Hematopoietic multipotent progenitor cell treated with erythropoietin and hydrocortisone succinate and interleukin-3 and kit ligand, for 8 days (in vitro differentiated cells): ENCODE measurements at regions not wholly inside any gene's neighbourhood (a gene's known extent, or its start where the extent isn't known, plus 50 kb on each side); places are given as distances from the start of the nearest gene placed in this dataset.
A peak's percentile ranks its signal among the peaks of the same experiment; 100 is the strongest.
"Not testable (repeated sequence)": the region's sequence is repeated elsewhere in the genome, so short reads cannot be mapped to it uniquely, and the experiment has no call there.

Experiments
- DNase-seq: peaks from one replicate; pipeline ENCODE4 v3.0.0-alpha.2; 2015

DNA sequence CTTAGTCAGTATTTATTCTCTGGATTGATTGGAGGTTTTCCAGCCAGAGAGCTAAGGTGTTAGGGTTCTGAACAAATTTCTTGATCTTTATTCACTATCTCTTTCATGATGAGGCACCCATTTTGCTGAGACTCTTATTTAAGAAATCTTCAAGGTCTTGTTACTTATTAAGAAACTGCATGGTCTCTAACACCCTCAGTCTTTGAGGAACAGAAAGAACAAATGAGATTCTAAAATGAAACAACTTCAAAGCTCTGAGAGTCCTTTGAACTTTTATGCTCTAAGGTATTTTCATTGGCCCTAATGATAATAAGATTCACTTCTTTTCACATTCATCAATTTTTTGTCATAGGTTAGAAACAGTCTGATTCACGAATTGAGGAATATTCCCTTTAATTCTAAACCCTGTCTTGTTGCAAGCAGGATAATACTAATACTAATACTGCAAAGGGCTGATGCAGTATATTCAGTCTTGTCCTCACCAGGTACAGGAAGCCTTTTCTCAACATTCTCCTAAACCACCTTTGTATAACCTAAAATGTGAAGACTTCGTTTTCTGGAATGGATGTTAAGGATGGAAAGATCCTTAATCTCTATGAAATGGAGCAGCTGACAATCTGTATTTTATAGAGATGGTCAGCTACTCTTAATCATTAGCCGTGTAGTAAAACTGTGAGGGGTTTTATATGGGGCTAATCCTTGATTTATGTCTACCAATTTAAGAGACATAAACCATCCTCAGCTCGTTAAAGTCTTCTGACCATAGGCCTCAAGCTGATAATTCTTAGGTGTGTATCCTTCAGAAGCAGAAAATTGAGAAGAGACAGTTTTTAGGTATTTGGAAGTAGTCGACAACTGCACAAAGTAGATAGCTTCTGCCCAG is 198.3 kb downstream of the OTOL1 start:
- no peak for DNase-seq

DNA sequence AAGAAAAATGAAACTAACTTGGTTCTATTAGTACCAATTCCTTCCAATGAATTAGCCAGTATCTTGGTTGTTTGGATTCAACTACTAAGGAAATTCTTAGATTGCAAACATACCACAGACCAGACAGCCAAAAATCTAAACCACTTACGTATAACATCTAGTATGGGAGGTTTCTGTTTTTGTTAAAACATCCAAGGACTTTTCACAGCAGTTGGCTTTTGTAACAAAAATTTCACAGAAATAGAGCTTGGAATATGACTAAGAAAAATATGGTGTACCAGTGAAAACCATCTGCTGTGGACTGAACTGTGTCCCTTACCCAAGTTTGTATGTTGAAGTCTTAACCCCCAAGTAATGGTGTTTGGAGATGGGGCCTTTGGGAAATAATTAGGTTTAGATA is 199.2 kb downstream of the OTOL1 start:
- no peak for DNase-seq

DNA sequence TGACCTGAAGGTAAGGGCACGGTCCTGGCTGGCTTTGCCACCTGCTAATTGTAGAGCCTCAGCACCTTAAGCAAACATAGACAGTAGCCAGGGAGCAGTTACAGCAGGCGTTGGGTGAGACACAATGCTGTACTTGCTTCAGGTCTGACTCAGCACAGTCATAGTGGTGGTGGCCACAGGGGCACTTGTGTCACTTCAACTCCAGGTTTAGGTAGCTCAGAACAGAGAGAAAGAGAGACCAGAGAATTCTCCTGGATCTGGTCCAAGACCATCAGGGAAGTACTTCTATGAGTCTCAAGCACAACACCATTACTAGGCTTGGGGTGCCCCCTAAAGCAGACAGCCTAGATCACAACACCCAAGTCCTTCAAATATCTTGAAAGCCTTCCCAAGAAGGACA is 204.4 kb downstream of the OTOL1 start:
- no peak for DNase-seq

DNA sequence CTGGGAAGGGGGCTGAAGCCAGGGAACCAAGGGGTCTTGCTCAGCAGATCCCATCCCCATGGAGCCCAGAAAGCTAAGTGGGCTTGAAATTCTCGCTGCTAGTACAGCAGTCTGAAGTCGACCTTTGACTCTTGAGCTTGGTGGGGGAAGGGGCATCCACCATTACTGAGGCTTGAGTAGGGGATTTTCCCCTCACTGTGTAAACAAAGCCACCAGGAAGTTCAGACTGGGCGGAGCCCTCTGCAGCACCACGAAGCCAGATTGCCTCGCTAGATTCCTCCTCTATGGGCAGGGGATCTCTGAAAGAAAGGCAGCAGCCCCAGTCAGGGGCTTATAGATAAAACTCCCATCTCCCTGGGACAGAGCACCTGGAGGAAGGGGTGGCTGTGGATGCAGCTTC is 210.6 kb downstream of the OTOL1 start:
- DNase-seq, result not testable (repeated sequence)

DNA sequence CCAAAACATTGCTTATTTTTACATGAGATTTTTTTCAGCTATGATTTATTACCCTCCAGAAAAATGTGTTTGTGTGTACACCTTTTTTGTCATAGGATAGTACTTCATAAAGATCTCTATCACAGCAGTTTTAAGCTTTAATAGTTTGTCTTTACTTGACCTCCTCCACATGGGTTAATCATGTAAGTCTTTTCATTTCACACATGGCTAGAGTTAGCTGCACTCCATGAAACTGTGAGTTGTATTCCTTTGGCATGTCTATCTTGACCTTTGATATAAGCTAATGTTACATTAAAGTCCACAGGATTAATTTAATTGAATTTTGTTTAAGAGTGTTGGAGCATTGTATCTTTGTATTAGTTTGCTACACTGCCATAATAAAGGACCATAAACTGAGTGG is 217.1 kb downstream of the OTOL1 start:
- DNase-seq, result no peak

DNA sequence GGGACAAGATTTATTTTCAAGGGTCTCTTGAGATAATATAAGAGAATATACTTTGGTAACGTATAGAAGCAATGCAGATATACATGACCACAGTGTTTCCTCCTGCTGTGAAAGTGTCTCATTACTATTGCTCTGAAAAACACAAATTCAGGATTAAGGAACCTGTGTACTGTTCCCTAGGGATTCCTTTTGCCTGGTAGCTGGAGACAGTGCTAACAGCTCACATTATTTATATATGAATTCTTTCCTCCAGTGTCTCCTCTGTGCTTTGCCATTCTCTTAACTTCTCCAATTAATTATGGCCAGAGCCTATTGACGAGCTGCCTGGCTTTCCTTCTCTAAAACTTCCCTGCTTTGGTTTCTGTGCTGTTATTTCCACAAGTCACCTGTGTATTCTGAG is 235.4 kb downstream of the OTOL1 start:
- no peak for DNase-seq

DNA sequence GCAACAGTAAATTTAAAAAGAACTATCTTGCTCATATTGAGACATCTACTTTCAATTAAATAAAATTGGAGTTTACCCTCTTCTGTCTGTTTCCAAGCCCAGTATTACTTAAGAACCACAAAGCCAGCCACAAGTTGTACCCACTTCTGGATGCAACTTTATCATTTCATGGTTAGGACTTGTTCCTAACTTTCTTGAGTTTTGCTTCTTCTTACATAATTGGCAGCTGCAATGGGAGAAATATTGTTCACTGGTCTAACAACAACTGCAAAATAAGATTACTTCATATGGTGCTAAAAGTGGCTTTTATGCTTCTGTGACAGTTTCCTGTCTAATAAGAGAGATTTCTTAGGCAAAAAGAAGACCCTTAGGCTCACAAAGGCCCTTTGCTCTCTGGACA is 240.6 kb downstream of the OTOL1 start:
- DNase-seq, result peak; percentile 15

DNA sequence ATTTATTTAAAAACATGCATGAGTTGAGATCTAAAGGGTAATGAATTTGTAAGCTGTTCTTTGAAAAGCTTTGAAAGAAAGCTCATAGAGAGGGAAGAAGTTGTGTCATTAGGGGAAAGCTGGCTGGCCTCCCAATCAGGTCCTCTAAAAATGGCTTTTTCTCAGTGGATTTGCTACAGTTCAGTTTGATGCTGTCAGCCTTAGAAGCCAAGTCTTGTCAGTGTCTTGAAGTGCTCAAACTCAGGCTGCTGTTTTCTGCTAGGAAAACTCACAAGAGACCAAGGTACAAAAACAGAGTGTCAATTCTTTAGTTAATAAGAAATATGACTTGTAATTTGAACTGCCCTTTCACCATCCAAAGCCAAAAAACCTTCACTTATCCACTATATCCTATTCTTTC is 243.8 kb downstream of the OTOL1 start:
- no peak for DNase-seq

DNA sequence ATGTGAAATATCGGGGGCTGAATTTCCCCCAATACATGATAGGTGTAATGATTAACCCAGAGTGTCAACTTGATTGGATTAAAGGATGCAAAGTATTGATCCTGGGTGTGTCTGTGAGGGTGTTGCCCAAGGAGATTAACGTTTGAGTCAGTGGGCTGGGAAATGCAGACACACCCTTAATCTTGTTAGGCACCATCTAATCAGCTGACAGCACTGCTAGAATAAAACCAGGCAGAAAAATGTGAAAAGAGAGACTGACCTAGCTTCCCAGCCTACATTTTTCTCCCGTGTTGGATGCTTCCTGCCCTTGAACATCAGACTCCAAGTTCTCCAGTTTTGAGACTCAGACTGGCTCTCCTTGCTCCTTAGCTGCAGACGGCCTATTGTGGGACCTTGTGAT is 247.8 kb downstream of the OTOL1 start:
- DNase-seq, result no peak

DNA sequence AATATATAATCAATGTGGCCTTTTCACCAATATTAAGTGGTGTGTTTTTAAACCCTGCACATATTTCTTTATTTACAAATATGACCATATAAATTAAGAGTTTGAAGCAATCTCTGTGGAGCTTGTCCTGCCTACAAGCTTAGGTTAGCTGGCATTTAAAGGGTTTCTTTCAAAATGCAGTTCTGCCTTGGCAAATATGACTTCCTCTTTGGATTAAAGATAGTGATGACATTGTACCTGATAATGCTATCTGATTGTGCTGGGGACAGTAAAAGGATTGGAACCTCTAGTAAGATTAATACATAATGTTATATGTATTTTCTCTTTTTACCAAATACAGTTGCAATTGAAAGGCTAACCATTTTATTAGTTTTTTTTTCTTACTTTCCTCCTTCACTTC is 249.1 kb downstream of the OTOL1 start:
- peak; percentile 6 for DNase-seq

DNA sequence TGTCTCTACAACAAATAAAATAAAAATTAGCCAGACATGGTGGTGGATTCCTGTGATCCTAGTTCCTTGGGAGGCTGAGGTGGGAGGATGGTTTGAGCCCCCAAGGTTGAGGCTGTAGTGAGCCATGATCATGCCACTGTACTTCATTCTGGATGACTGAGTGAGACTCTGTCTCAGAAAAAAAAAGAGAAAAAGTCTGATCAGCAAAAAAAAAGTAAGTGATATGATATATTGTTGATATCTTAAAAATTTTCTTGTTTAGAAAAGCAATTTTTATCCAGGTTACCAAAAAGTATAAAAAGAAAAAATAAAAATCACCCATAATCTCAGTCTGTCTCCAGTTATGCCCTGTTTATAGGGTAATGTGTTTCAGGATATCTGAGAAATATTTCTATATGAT is 251.4 kb downstream of the OTOL1 start:
- DNase-seq, result no peak

DNA sequence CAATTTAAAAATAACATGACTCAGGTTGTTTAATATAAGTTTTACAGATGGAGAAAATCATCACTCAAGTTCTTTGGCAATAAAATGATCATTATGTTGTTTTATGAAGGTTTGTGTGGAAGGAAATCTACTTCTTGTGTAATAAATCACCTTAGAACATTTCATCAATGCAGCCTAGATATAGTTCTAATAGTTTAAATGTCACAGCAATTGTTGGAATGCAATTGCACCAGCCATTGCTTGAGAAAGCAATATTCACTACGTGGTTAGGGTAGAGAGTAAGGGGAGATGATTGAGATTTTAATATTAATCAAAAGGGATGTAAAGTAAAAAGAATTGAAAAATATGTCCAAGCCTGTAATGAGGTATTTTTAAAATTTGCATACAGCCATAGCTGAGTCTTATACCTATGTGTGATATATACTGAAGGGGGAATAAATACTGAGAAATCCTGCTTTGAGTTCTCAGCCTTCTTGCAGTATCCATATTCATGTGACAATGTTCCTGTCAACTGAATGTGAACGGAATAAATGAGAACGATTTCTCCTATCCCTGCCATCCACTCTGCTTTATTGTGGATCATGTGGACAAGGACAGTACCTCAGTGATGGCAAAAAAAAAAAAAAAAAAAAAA is 257.9 kb downstream of the OTOL1 start:
- DNase-seq, result no peak

DNA sequence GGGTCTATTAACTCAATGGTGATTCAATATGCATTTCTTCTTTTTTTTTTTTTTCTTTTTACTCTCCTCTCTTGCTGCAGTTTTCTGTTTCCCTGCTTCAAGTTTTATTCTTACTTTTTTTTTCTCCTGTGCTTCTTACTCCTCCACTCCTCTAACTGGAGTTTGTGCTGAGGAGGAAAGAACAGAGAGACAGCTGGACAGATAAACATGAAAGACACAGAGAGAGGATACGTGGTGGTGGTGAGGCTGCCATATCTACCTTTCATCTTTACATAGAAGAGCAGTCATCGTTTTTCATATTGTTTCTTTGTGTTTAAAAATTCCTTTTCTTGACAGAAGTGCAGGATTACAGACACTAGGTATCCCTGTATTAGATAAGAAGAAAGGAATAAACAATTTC is 262.8 kb downstream of the OTOL1 start:
- no peak for DNase-seq

DNA sequence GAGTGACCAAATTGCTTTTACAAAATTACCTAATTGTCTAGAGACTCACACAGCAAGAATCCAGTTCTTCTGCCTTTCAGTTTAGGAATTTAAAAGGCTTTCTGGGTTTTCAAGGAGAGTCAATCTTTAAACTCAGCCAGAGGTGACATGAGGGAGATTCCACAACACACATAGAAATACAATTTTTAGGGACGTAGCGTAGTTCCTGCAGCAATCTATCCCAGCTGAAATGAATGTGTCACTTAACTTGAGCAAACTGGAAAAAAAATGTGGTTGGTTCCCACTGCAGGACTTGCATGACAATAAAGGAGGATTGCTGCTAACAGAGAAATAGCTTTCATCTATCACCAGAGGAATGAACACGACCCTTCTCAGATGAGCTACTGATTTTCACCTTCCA is 269.7 kb downstream of the OTOL1 start:
- DNase-seq, result no peak

DNA sequence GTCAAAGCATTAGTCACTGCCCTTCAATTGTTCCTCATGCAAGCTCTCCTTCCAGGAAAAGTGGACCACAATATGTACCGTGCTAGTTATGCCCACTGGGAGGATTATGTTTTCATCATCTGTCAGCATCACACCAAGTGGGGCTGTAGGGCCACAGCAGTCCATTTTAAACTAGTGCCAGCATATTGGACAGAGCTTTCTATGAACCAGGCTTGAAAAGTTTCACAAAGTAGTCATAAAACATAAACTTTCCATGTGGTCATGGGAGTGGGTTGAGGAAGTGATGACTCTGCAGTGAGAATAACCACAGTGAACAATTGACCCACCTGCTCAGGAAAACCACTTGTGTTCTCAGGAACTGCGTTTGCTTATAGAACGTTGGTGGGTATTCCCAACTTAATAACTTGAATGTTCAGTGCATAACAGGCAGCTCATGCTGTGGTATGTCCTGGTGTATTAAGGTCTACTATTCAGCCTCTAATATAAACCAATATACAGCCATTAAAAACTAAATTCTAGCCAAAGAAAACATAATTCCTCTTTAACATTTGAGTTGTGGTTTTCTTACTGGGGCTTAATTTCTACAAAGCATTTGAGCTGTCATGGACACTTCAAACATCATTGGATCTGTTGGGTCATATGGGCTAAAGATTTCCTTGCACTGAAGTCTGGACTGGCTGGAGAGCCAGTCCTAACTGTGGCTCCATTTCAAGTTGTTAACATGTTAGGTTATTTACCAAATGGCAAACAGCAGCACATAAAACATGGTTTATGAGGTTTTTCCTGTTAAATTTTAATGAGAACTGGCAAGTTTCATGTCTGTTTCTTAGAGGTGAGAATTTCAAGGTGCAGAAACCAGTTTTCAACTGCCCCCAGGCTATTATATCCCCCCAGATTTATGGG is 274.1 kb downstream of the OTOL1 start:
- peak; percentile 4 for DNase-seq

DNA sequence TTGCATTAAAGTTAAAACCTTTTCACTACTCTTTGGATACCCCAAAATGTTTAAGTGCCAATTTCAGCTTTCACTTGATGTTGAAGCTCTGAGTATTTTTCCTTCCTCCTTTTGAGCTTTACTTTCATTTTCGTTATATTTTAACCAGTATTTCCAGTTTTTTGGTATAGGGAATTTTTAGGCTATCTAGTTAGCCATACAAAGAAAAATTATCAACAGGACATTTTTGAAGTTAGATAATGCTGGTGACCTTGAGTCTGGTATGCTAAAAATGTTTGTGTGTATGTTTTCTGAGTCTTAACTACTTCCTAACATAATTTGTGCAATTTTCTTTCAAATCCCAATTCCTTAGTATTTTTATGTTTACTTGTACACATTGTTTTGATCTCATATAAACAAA is 284.8 kb downstream of the OTOL1 start:
- DNase-seq, result no peak

DNA sequence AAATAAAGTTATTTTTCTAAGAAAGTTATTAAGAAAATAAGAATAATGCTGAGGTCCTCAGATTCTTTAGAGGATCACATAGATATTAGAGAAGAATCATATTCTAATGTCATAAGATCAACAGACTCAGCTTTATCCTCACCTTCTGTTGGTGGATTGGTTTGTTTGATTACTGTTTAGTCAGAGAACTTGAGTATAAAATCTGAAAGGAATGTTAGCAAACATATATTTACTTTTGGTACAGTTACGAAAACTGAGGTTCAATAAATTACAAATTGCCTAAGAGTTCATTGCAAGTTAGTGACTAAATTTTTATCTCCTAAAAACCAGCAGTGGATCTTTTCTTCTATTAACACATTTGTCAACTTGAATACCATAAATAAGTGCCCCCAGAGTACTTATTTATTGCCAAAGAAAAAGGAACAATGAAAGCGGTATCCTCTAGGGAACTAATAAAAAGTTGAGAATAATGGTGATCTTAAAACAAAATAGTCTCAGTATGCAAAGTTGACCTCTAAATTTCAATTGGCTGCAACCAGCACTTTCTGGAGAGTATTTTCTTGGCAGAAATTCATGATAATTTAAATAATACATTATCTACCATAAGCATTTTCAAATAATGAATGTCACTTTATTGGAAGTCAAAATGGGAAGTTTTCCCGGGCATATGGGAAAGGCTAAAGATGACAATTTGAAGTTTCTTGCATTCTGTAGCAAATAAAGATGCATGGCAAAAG is 296.8 kb downstream of the OTOL1 start:
- DNase-seq, result no peak

DNA sequence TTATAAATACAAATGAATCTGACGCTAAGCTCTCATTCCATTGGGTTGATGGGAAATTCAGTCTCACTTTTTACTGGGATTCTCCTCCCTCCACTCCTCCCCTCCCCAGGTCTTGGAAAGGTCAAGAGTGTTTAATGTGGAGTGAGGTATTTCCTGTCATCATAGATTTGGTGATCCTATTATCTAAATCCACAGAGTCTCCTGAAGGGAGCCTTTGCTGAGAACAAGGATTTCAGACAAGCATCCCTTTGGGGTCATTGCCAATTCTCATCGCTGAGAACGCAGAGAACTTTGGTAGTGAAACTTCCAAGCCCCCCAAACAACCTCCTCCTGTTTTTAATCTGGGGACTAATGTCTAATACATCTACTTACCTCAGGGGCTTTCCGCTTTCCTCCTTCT is 297.9 kb downstream of the OTOL1 start:
- no peak for DNase-seq

DNA sequence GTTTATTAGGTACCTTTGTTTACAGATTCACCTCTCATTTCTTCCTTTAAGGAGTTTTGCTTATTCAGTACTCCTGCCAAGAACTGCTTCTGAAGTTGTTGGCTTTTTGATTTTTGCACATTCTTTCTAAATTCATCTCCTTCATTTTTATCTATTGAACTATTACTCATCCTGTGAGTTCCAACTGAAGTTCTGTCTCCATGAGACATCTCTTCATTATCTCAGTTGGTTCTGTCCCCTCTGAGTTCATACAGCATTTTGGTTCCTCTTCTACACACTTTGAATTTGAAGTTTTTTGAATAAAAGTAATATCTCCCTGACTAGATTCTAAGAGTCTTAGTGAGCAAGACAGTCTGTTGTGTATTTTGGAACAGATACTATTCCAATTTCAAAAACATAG is 299.7 kb downstream of the OTOL1 start:
- no peak for DNase-seq

DNA sequence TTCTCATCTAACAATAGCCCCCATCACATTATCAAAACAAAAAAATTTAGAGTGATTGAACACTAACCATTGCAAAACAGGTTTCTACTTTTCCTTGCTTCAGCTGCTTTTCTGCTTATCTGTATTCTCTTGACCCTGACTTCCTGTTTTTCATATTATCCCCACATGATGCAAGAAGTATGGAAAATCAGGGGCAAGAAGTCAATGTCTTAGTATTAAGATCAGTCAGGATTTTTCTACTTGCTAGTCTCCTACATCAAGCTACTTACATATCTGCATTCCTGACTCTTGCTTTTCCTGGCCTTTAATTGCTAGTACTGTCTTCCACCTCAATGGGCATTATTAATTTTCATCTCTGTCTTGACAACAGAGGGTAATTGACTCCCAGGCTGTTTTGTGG is 300.2 kb downstream of the OTOL1 start:
- DNase-seq, result no peak

DNA sequence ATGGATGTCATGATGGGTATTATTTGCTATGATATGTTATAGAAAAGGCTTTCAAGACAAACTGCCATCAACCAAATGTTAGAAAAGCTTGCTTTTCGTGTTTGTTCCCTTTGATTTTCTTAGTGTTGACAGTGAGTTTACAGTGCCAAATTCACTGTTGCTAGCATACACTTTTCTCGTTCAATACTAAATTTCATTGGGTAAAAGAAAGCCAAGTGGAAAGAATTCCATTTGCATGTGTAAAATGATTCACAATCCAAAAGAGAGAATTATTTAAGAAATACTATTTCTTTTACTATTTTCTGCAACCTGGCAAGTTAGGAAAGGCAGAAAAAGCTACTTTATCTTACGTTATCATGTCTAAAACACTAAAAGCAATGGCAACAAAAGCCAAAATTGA is 301.4 kb downstream of the OTOL1 start:
- no peak for DNase-seq

DNA sequence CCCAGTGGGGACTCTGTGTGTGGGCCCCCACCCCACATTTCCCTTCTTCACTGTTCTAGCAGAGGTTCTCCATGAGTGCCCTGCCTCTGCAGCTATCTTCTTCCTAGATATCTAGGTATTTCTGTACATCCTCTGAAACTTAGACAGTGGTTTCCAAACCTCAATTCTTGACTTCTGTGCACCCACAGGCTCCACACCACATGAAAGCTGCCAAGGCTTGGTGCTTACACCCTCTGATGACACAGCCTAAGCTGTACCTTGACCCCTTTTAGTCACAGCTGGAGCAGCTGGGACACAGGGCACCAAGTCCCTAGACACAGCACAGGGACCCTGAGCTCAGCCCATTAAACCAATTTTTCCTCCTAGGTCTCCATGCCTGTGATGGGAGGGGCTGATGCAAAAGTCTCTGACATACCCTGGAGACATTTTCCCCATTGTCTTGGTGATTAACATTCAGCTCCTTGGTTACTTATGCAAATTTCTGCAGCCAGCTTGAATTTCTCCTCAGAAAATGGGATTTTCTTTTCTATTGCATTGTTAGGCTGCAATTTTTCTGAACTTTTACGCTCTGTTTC is 304.5 kb downstream of the OTOL1 start:
- no peak for DNase-seq

DNA sequence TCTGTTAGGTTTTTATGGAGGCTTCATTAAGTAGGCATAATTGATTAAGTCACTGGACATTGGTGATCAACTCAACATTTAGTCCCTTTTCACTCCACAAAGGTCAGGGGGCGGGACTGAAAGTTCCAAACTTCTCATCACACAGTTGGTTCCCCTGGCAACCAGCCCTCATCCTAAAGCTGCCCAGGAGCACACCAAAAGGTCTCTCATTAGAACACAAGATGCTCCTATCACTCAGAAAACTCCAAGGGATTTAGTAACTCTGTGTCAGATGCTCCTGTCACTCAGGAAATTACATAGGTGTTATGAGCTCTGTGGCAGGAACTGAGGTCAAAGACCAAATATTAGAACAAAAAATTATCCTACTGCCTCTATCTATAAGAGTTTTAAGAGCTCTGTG is 321.5 kb downstream of the OTOL1 start:
- DNase-seq, result no peak
